Fibroblast of lung (primary cell): ENCODE measurements at regions not wholly inside any gene's neighbourhood (a gene's known extent, or its start where the extent isn't known, plus 50 kb on each side); places are given as distances from the start of the nearest gene placed in this dataset.

Source experiments
- DNase-seq, 2 donors: peaks; one replicate each; pipeline versions ENCODE4 v3.0.0 to v3.0.0-alpha.2; 2010; ENCODE audit warnings: low read depth in 2 of 2
- H2AFZ ChIP-seq: 2 replicates; pipeline ENCODE4 v1.5.1; 2012; ENCODE audit warnings: low read length, control low read depth, inconsistent platforms
- H3K27ac ChIP-seq: 2 replicates; pipeline ENCODE4 v1.5.1; 2011; ENCODE audit warnings: low read length, control low read depth; ENCODE audit not compliant: insufficient read depth
- H3K27me3 ChIP-seq: 2 replicates; pipeline ENCODE4 v1.5.1; 2011; ENCODE audit warnings: mild to moderate bottlenecking, low read length; ENCODE audit not compliant: control insufficient read depth, insufficient read depth
- H3K36me3 ChIP-seq: 2 replicates; pipeline ENCODE4 v1.5.1; 2011; ENCODE audit warnings: low read length; ENCODE audit not compliant: control insufficient read depth, insufficient read depth
- H3K4me1 ChIP-seq: 2 replicates; pipeline ENCODE4 v1.5.1; 2011; ENCODE audit warnings: low read length; ENCODE audit not compliant: control insufficient read depth, insufficient read depth; ENCODE audit errors: extremely low read depth
- H3K4me2 ChIP-seq: 2 replicates; pipeline ENCODE4 v1.5.1; 2011; ENCODE audit warnings: low read length, control low read depth; ENCODE audit not compliant: insufficient read depth; ENCODE audit errors: extremely low read depth
- H3K4me3 ChIP-seq, 4 experiments: fragments of 200-600 bp in 1 of 4; sonication (generic) in 1 of 4; replicated peaks in 1 of 4; 2 replicates each; pipeline ENCODE4 v1.5.1; 2011 to 2016; ENCODE audit warnings: low read length in 4 of 4, low read depth in 3 of 4, mild to moderate bottlenecking in 3 of 4, control low read depth in 2 of 4, inconsistent platforms in 1 of 4, mixed read lengths in 1 of 4; ENCODE audit not compliant: insufficient read depth in 1 of 4; ENCODE audit errors: control extremely low read depth in 1 of 4
- H3K79me2 ChIP-seq: 2 replicates; pipeline ENCODE4 v1.5.1; 2012; ENCODE audit warnings: mild to moderate bottlenecking, low read length, inconsistent platforms; ENCODE audit not compliant: control insufficient read depth, insufficient read depth
- H3K9ac ChIP-seq: 2 replicates; pipeline ENCODE4 v1.5.1; 2011; ENCODE audit warnings: mild to moderate bottlenecking, low read length, control low read depth; ENCODE audit not compliant: insufficient read depth
- H3K9me3 ChIP-seq: 2 replicates; pipeline ENCODE4 v1.5.1; 2012; ENCODE audit warnings: low read depth, low read length; ENCODE audit not compliant: control insufficient read depth, insufficient read depth
- H4K20me1 ChIP-seq: 2 replicates; pipeline ENCODE4 v1.5.1; 2011; ENCODE audit warnings: low read length; ENCODE audit not compliant: control insufficient read depth, insufficient read depth; ENCODE audit errors: extremely low read depth
- CTCF ChIP-seq, 2 donors: IDR thresholded peaks in 1 of 2; conservative IDR thresholded peaks in 1 of 2; 1 replicate in 1 of 2; 2 replicates in 1 of 2; pipeline ENCODE4 v1.5.1; 2011 to 2012; ENCODE audit warnings: low read length in 2 of 2, control low read depth in 1 of 2, inconsistent platforms in 1 of 2, low read depth in 1 of 2, mild to moderate bottlenecking in 1 of 2
- EZH2 ChIP-seq: IDR thresholded peaks from 2 replicates; pipeline ENCODE4 v1.5.1; 2012; ENCODE audit warnings: low read length, control low read depth, mild to moderate bottlenecking; ENCODE audit errors: missing control alignments

- no peak overlapping the region for H3K4me3 ChIP-seq
- no peaks in the 10 kb centered on the region for H4K20me1 ChIP-seq
- no peaks in the 10 kb centered on the region for H3K4me1 ChIP-seq
- H3K36me3 ChIP-seq, result no peaks in the 10 kb centered on the region
- no peak overlapping the region for H3K27ac ChIP-seq
- no peaks in the 10 kb centered on the region for H3K9me3 ChIP-seq
- no peak overlapping the region for H2AFZ ChIP-seq
- no peaks in the 10 kb centered on the region for H3K27me3 ChIP-seq
- H3K79me2 ChIP-seq, result no peaks in the 10 kb centered on the region
- no peak for DNase-seq
- H3K9ac ChIP-seq, result no peak overlapping the region
- TF ChIP-seq EZH2 (no peak), CTCF (conservative IDR thresholded peaks at IDR 0.05 in 1 of 2, IDR thresholded peaks at IDR 0.05 in 1 of 2; ENCODE audit: low read depth in 1 of 2, low read length in 2 of 2) (no peak)
- no peak overlapping the region for H3K4me2 ChIP-seq
Observed at GRCh38 chr13:81199956-81200355, 859.0 kb upstream of the SPRY2 start.

DNA sequence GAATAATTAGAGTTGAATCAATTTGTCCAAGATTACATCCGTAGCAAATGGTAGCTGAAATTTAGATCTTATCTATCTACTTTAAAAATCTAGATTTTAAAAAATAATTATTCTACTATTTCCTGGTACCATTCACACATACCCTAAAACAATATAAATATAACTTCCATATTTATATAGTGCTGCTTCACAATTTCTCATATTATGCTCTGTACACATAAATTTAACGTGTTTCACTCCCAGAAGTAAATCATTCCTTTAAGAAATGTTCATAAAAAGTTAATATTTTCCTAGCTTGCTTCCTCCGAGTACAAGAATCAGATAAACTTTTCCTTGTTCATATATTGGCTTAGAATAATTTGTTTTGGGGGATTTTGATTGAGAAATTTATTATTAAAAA lies 857.0 kb upstream of the SPRY2 start:
- Histone ChIP-seq H3K4me3 (no peak overlapping the region), H3K4me1 (no peaks in the 10 kb centered on the region), H3K4me2 (no peak overlapping the region), H3K9me3 (no peaks in the 10 kb centered on the region), H2AFZ (no peak overlapping the region), H3K27me3 (no peaks in the 10 kb centered on the region), H3K27ac (no peak overlapping the region), H3K79me2 (no peaks in the 10 kb centered on the region), H4K20me1 (no peaks in the 10 kb centered on the region), H3K36me3 (no peaks in the 10 kb centered on the region), H3K9ac (no peak overlapping the region)
- no peak for DNase-seq
- TF ChIP-seq EZH2, result no peak
- no peak for TF ChIP-seq CTCF (conservative IDR thresholded peaks at IDR 0.05 in 1 of 2, IDR thresholded peaks at IDR 0.05 in 1 of 2; ENCODE audit: low read depth in 1 of 2, low read length in 2 of 2)

GRCh38 chr13:81197483-81197882 lies 856.6 kb upstream of the SPRY2 start:
- no peak for TF ChIP-seq EZH2
- no peak for TF ChIP-seq CTCF (conservative IDR thresholded peaks at IDR 0.05 in 1 of 2, IDR thresholded peaks at IDR 0.05 in 1 of 2; ENCODE audit: low read depth in 1 of 2, low read length in 2 of 2)
- H3K4me1 ChIP-seq, result no peaks in the 10 kb centered on the region
- DNase-seq, result no peak
- no peak overlapping the region for H3K9ac ChIP-seq
- H3K9me3 ChIP-seq, result no peaks in the 10 kb centered on the region
- H3K4me3 ChIP-seq, result no peak overlapping the region
- H2AFZ ChIP-seq, result no peak overlapping the region
- no peaks in the 10 kb centered on the region for H3K27me3 ChIP-seq
- H3K4me2 ChIP-seq, result no peak overlapping the region
- no peaks in the 10 kb centered on the region for H3K79me2 ChIP-seq
- no peak overlapping the region for H3K27ac ChIP-seq
- H3K36me3 ChIP-seq, result no peaks in the 10 kb centered on the region
- H4K20me1 ChIP-seq, result no peaks in the 10 kb centered on the region
